ENCODE measurements at regions not wholly inside any gene's neighbourhood (a gene's known extent, or its start where the extent isn't known, plus 50 kb on each side); places are given as distances from the start of the nearest gene placed in this dataset.

- TF ChIP-seq CTCF (IDR thresholded peaks at IDR 0.05): no peak
- TF ChIP-seq POLR2A (IDR thresholded peaks at IDR 0.05): no peak
- no peak for TF ChIP-seq POLR2AphosphoS5 (IDR thresholded peaks at IDR 0.05)
Observed at GRCh38 chr2:187618813-187619212, 64.6 kb upstream of the TFPI start.
